ENCODE measurements at regions not wholly inside any gene's neighbourhood (a gene's known extent, or its start where the extent isn't known, plus 50 kb on each side); places are given as distances from the start of the nearest gene placed in this dataset.

GRCh38 chr15:59953392-59953883 is 50.7 kb upstream of the FOXB1 start:
- Histone ChIP-seq H3K36me3 (no peaks in the 10 kb centered on the region), H3K27me3 (no peaks in the 10 kb centered on the region), H3K27ac (no peak overlapping the region), H3K9ac (ENCODE audit: low read depth in 2 of 2, low read length in 2 of 2) (no peak overlapping the region), H3K9me3 (no peaks in the 10 kb centered on the region), H3K4me1 (no peaks in the 10 kb centered on the region), H3K4me3 (no peak overlapping the region)
- no peak for DNase-seq
- intact Hi-C loops (cut with DNase I), result no loop called here
- TF ChIP-seq, protein P1, sequence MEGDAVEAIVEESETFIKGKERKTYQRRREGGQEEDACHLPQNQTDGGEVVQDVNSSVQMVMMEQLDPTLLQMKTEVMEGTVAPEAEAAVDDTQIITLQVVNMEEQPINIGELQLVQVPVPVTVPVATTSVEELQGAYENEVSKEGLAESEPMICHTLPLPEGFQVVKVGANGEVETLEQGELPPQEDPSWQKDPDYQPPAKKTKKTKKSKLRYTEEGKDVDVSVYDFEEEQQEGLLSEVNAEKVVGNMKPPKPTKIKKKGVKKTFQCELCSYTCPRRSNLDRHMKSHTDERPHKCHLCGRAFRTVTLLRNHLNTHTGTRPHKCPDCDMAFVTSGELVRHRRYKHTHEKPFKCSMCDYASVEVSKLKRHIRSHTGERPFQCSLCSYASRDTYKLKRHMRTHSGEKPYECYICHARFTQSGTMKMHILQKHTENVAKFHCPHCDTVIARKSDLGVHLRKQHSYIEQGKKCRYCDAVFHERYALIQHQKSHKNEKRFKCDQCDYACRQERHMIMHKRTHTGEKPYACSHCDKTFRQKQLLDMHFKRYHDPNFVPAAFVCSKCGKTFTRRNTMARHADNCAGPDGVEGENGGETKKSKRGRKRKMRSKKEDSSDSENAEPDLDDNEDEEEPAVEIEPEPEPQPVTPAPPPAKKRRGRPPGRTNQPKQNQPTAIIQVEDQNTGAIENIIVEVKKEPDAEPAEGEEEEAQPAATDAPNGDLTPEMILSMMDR (IDR thresholded peaks at IDR 0.05), result no peak

DNA sequence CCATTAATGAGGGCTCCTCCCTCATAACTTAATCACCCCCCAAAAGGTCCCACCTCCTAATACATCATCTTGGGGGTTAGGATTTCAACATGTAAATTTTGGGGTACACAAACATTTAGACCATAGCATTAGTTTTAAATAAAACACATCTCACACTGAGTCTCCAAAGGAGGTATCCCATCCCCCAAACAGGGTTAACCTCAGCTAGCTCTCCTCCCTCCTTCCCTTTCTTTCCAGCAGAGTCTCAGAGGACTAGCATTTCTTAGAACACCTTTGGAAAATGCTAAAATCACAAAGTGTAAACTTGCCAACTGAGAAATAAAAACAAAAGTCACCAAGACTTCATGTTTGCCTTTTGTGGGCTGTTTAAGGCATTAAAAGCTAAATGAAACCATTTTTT is 51.2 kb upstream of the FOXB1 start:
- H3K9ac ChIP-seq (ENCODE audit: low read depth in 2 of 2, low read length in 2 of 2), result no peak overlapping the region
- H3K4me3 ChIP-seq, result no peak overlapping the region
- intact Hi-C loops (cut with DNase I), result no loop called here
- no peaks in the 10 kb centered on the region for H3K27me3 ChIP-seq
- H3K27ac ChIP-seq, result no peak overlapping the region
- TF ChIP-seq, protein P1 (IDR thresholded peaks at IDR 0.05), result no peak
- no peaks in the 10 kb centered on the region for H3K9me3 ChIP-seq
- DNase-seq, result no peak
- H3K4me1 ChIP-seq, result no peaks in the 10 kb centered on the region
- no peaks in the 10 kb centered on the region for H3K36me3 ChIP-seq

GRCh38 chr15:59950603-59951388 is 53.3 kb upstream of the FOXB1 start:
- H3K9ac ChIP-seq (ENCODE audit: low read depth in 2 of 2, low read length in 2 of 2), result no peak overlapping the region
- no peak for DNase-seq
- TF ChIP-seq, protein P1 (IDR thresholded peaks at IDR 0.05), result no peak
- intact Hi-C loops (cut with DNase I), result no loop called here
- H3K4me3 ChIP-seq, result no peak overlapping the region
- H3K9me3 ChIP-seq, result no peaks in the 10 kb centered on the region
- no peaks in the 10 kb centered on the region for H3K4me1 ChIP-seq
- H3K27me3 ChIP-seq, result no peaks in the 10 kb centered on the region
- no peak overlapping the region for H3K27ac ChIP-seq
- no peaks in the 10 kb centered on the region for H3K36me3 ChIP-seq

DNA sequence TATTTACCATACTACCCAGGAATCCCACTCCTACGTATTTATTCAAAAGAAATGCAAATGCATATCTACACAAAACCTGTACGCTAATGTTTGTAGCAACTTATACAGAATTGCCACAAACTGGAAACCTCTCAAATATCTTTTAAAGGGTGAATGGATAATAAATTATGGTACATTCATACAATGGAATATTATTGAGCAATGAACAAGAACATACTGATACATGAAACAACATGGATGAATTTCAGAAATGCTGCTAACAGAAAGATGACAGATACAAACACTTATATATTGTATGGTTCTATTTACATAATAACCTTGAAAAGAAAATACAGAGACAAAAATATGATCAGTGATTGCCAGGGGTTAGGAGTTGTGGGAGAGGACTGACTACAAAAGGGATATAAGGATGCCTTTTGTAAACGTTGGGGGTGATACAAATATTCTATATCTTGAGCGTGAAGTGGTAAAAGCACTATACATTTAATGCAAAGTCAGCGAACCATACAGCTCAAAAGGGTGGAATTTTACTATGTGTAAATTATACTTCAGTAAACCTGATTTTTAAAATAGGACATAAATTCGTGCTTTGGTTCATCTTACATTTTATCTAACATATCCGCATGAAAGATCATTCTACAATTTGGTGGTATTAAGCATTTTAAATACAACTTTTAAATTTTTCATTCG is 55.0 kb upstream of the FOXB1 start:
- Histone ChIP-seq H3K36me3 (no peaks in the 10 kb centered on the region), H3K9ac (ENCODE audit: low read depth in 2 of 2, low read length in 2 of 2) (no peak overlapping the region), H3K27me3 (no peaks in the 10 kb centered on the region), H3K4me3 (no peak overlapping the region), H3K9me3 (no peaks in the 10 kb centered on the region), H3K4me1 (no peaks in the 10 kb centered on the region), H3K27ac (no peak overlapping the region)
- intact Hi-C loops (cut with DNase I), result no loop called here
- DNase-seq, result no peak
- TF ChIP-seq, protein P1 (IDR thresholded peaks at IDR 0.05), result no peak

DNA sequence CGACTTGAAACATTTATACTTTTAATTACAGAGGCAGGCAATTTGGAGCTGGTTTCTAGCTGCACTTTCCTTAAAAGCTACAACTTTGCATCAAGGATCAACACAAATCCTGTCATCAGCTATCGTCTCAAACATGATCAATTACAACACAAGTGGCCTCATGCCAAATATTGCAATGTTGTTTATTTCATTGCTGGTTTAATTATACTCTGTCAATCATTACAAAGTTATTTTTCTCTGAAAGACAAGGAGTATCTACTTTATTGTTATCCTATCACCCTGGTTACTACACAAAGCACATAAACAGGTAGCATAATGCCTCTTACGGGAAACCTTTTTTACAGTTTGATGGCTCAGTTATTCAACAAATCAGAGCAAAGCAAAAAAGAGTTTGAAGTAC is 58.0 kb upstream of the FOXB1 start:
- Histone ChIP-seq H3K36me3 (no peaks in the 10 kb centered on the region), H3K9me3 (no peaks in the 10 kb centered on the region), H3K27ac (no peak overlapping the region), H3K4me3 (no peak overlapping the region), H3K9ac (ENCODE audit: low read depth in 2 of 2, low read length in 2 of 2) (no peak overlapping the region), H3K27me3 (no peaks in the 10 kb centered on the region), H3K4me1 (no peaks in the 10 kb centered on the region)
- intact Hi-C loops (cut with DNase I), result no loop called here
- DNase-seq, result no peak
- TF ChIP-seq, protein P1 (IDR thresholded peaks at IDR 0.05), result no peak

Data from colonic mucosa (tissue), 4 donors.